ENCODE measurements at regions not wholly inside any gene's neighbourhood (a gene's known extent, or its start where the extent isn't known, plus 50 kb on each side); places are given as distances from the start of the nearest gene placed in this dataset.
"Not testable (repeated sequence)": the region's sequence is repeated elsewhere in the genome, so short reads cannot be mapped to it uniquely, and the experiment has no call there.

GRCh38 chr6:94893327-94893726 is 684.0 kb upstream of the MANEA start:
- Histone ChIP-seq H3K27ac (no peak overlapping the region), H3F3A (ENCODE audit: low read depth) (no peaks in the 10 kb centered on the region), H3K9me3 (ENCODE audit: low read depth) (no peaks in the 10 kb centered on the region), H3K4me1 (no peaks in the 10 kb centered on the region), H4K20me1 (ENCODE audit: low read depth) (no peaks in the 10 kb centered on the region), H3K9ac (no peak overlapping the region), H3K4me2 (no peak overlapping the region), H2AFZ (replicated peaks) (no peak overlapping the region), H3K79me2 (ENCODE audit: low read depth) (no peaks in the 10 kb centered on the region), H3K4me3 (no peak overlapping the region), H3K36me3 (no peaks in the 10 kb centered on the region), H3K27me3 (no peaks in the 10 kb centered on the region)
- no peak overlapping the region for H3K27ac Mint-ChIP-seq
- H3K27me3 Mint-ChIP-seq (ENCODE audit: insufficient read depth, low read depth), result no peaks in the 10 kb centered on the region
- no peaks in the 10 kb centered on the region for H3K36me3 Mint-ChIP-seq
- no peaks in the 10 kb centered on the region for H3K4me1 Mint-ChIP-seq
- TF ChIP-seq, protein P1, sequence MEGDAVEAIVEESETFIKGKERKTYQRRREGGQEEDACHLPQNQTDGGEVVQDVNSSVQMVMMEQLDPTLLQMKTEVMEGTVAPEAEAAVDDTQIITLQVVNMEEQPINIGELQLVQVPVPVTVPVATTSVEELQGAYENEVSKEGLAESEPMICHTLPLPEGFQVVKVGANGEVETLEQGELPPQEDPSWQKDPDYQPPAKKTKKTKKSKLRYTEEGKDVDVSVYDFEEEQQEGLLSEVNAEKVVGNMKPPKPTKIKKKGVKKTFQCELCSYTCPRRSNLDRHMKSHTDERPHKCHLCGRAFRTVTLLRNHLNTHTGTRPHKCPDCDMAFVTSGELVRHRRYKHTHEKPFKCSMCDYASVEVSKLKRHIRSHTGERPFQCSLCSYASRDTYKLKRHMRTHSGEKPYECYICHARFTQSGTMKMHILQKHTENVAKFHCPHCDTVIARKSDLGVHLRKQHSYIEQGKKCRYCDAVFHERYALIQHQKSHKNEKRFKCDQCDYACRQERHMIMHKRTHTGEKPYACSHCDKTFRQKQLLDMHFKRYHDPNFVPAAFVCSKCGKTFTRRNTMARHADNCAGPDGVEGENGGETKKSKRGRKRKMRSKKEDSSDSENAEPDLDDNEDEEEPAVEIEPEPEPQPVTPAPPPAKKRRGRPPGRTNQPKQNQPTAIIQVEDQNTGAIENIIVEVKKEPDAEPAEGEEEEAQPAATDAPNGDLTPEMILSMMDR (IDR thresholded peaks at IDR 0.05), result no peak
- no peak for TF ChIP-seq EZH2phosphoT487 (IDR thresholded peaks at IDR 0.05)
- DNase-seq (ENCODE audit: low spot score), result no peak
- H3K4me3 Mint-ChIP-seq, result no peak overlapping the region
- H3K9me3 Mint-ChIP-seq, result no peaks in the 10 kb centered on the region

DNA sequence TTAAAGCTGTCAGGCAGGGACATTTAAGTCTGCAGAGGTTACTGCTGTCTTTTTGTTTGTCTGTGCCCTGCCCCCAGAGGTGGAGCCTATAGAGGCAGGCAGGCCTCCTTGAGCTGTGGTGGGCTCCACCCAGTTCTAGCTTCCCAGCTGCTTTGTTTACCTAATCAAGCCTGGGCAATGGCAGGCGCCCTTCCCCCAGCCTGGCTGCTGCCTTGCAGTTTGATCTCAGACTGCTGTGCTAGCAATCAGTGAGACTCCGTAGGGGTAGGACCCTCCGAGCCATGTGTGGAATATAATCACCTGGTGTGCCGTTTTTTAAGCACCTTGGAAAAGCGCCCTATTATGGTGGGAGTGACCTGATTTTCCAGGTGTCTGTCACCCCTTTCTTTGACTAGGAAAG is 703.5 kb upstream of the MANEA start:
- not testable (repeated sequence) for H3K4me3 Mint-ChIP-seq; H3K4me2 ChIP-seq; H3K27ac Mint-ChIP-seq; H3K9ac ChIP-seq; H3K36me3 Mint-ChIP-seq; H3K27me3 ChIP-seq; H3K79me2 ChIP-seq (ENCODE audit: low read depth); H3K9me3 ChIP-seq (ENCODE audit: low read depth); H3F3A ChIP-seq (ENCODE audit: low read depth); H3K4me3 ChIP-seq; H3K4me1 Mint-ChIP-seq; H3K36me3 ChIP-seq; H3K27ac ChIP-seq; H3K27me3 Mint-ChIP-seq (ENCODE audit: insufficient read depth, low read depth); H3K4me1 ChIP-seq; H4K20me1 ChIP-seq (ENCODE audit: low read depth)
- peak; percentile 37 for DNase-seq (ENCODE audit: low spot score)
- H3K9me3 Mint-ChIP-seq, result peaks cover 14% of the 10 kb centered on the region
- peak overlapping the region; percentile 68 for H2AFZ ChIP-seq (replicated peaks)

DNA sequence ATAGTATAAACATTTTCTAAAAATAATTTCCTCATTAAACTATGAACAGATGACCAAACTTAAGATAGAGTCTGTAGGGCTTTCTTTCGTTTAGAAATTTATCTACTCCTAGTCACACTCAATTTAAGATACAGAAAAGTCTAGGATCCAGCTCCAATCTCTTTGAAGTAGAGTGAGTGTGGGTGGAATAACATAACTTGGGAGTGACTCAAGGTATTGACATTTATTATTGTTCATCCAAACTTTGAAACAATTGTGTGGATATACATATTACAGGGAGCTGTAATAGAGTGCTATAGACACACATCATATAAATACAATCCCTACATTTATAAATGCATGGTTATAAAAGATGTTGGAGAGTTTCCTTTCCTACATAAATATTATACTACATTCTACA is 715.2 kb upstream of the MANEA start:
- H3K27me3 Mint-ChIP-seq (ENCODE audit: insufficient read depth, low read depth), result peaks cover 2% of the 10 kb centered on the region
- no peaks in the 10 kb centered on the region for H3K9me3 Mint-ChIP-seq
- no peaks in the 10 kb centered on the region for H3K36me3 Mint-ChIP-seq
- Histone ChIP-seq H3K9ac (no peak overlapping the region), H3K79me2 (ENCODE audit: low read depth) (no peaks in the 10 kb centered on the region), H3K9me3 (ENCODE audit: low read depth) (no peaks in the 10 kb centered on the region), H3F3A (ENCODE audit: low read depth) (no peaks in the 10 kb centered on the region), H3K4me2 (no peak overlapping the region), H3K36me3 (no peaks in the 10 kb centered on the region), H4K20me1 (ENCODE audit: low read depth) (no peaks in the 10 kb centered on the region), H2AFZ (replicated peaks) (no peak overlapping the region), H3K27me3 (no peaks in the 10 kb centered on the region), H3K4me3 (no peak overlapping the region), H3K27ac (no peak overlapping the region), H3K4me1 (peaks cover 12% of the 10 kb centered on the region)
- H3K4me1 Mint-ChIP-seq, result peaks cover 8% of the 10 kb centered on the region
- no peak for DNase-seq (ENCODE audit: low spot score)
- TF ChIP-seq, protein P1 (IDR thresholded peaks at IDR 0.05), result no peak
- TF ChIP-seq EZH2 (IDR thresholded peaks at IDR 0.05) (no peak), EZH2phosphoT487 (IDR thresholded peaks at IDR 0.05) (no peak)
- H3K27ac Mint-ChIP-seq, result no peak overlapping the region
- no peak overlapping the region for H3K4me3 Mint-ChIP-seq

- peaks cover 8% of the 10 kb centered on the region for H3K4me1 Mint-ChIP-seq
- Histone ChIP-seq H3K27me3 (no peaks in the 10 kb centered on the region), H3F3A (ENCODE audit: low read depth) (no peaks in the 10 kb centered on the region), H4K20me1 (ENCODE audit: low read depth) (no peaks in the 10 kb centered on the region), H3K36me3 (no peaks in the 10 kb centered on the region), H3K27ac (peak overlapping the region; percentile 17), H3K4me1 (peaks cover 12% of the 10 kb centered on the region), H3K4me3 (no peak overlapping the region), H2AFZ (replicated peaks) (no peak overlapping the region), H3K79me2 (ENCODE audit: low read depth) (no peaks in the 10 kb centered on the region), H3K9ac (no peak overlapping the region), H3K4me2 (no peak overlapping the region), H3K9me3 (ENCODE audit: low read depth) (no peaks in the 10 kb centered on the region)
- no peaks in the 10 kb centered on the region for H3K36me3 Mint-ChIP-seq
- H3K4me3 Mint-ChIP-seq, result no peak overlapping the region
- no peak overlapping the region for H3K27ac Mint-ChIP-seq
- no peaks in the 10 kb centered on the region for H3K9me3 Mint-ChIP-seq
- peaks cover 2% of the 10 kb centered on the region for H3K27me3 Mint-ChIP-seq (ENCODE audit: insufficient read depth, low read depth)
- no peak for DNase-seq (ENCODE audit: low spot score)
- TF ChIP-seq EZH2 (IDR thresholded peaks at IDR 0.05) (no peak), EZH2phosphoT487 (IDR thresholded peaks at IDR 0.05) (no peak)
- TF ChIP-seq, protein P1 (IDR thresholded peaks at IDR 0.05), result no peak
Measured at GRCh38 chr6:94859924-94860323, 717.4 kb upstream of the MANEA start.

GRCh38 chr6:94856999-94857398 is 720.3 kb upstream of the MANEA start:
- H3K4me1 ChIP-seq; H3K4me3 ChIP-seq; H3K27ac Mint-ChIP-seq; H3K4me2 ChIP-seq; H3K36me3 Mint-ChIP-seq; H2AFZ ChIP-seq (replicated peaks); DNase-seq (ENCODE audit: low spot score); H4K20me1 ChIP-seq (ENCODE audit: low read depth); H3K4me3 Mint-ChIP-seq; H3K27me3 Mint-ChIP-seq (ENCODE audit: insufficient read depth, low read depth); H3F3A ChIP-seq (ENCODE audit: low read depth); H3K79me2 ChIP-seq (ENCODE audit: low read depth); H3K27me3 ChIP-seq; H3K36me3 ChIP-seq; H3K9ac ChIP-seq; H3K27ac ChIP-seq; H3K9me3 ChIP-seq (ENCODE audit: low read depth); H3K4me1 Mint-ChIP-seq: not testable (repeated sequence)
- H3K9me3 Mint-ChIP-seq, result peaks cover 17% of the 10 kb centered on the region

GRCh38 chr6:94851329-94851728 is 726.0 kb upstream of the MANEA start:
- not testable (repeated sequence) for H3K36me3 ChIP-seq, H3K4me3 Mint-ChIP-seq

More at GRCh38 chr6:94851329-94851728, 726.0 kb upstream of the MANEA start:
- not testable (repeated sequence) for H3K36me3 Mint-ChIP-seq; H3K27ac ChIP-seq; H2AFZ ChIP-seq (replicated peaks); H3K4me3 ChIP-seq; H3K4me1 ChIP-seq; DNase-seq (ENCODE audit: low spot score); H3F3A ChIP-seq (ENCODE audit: low read depth); H3K4me2 ChIP-seq; H3K79me2 ChIP-seq (ENCODE audit: low read depth); H3K27me3 ChIP-seq; H3K9ac ChIP-seq; H4K20me1 ChIP-seq (ENCODE audit: low read depth); H3K9me3 ChIP-seq (ENCODE audit: low read depth); H3K27ac Mint-ChIP-seq; H3K4me1 Mint-ChIP-seq; H3K27me3 Mint-ChIP-seq (ENCODE audit: insufficient read depth, low read depth)
- H3K9me3 Mint-ChIP-seq, result peaks cover 22% of the 10 kb centered on the region

Data from neural progenitor cell (in vitro differentiated cells).